OCI-LY3 (cell line): ENCODE measurements at regions not wholly inside any gene's neighbourhood (a gene's known extent, or its start where the extent isn't known, plus 50 kb on each side); places are given as distances from the start of the nearest gene placed in this dataset.

Experiments used
- H2AFZ ChIP-seq: fragments of 200-600, 300-600 bp; shearing (Covaris generic); 2 replicates; pipeline ENCODE4 v1.6.0; 2014; ENCODE audit warnings: antibody characterized with exemption, low read depth, low read length
- H3K27ac ChIP-seq: fragments of 200-600, 300-600 bp; sonication (generic); 2 replicates; pipeline ENCODE4 v1.5.1; 2014; ENCODE audit warnings: mild to moderate bottlenecking, low read length, moderate library complexity, mixed read lengths
- H3K27me3 ChIP-seq: fragments of 200-600, 300-600 bp; sonication (generic); 2 replicates; pipeline ENCODE4 v1.6.1; 2014; ENCODE audit warnings: low read depth, low read length, mixed read lengths
- H3K36me3 ChIP-seq: fragments of 200-600, 300-600 bp; sonication (generic); replicated peaks from 2 replicates; pipeline ENCODE3; 2014; ENCODE audit warnings: low read depth, low read length, mixed read lengths
- H3K4me1 ChIP-seq: fragments of 300-600, 200-600 bp; sonication (generic); 2 replicates; pipeline ENCODE4 v1.6.1; 2014; ENCODE audit warnings: low read length, mixed read lengths
- H3K4me2 ChIP-seq: fragments of 200-600, 300-600 bp; sonication (generic); 2 replicates; pipeline ENCODE4 v1.6.1; 2014; ENCODE audit warnings: low read length, mixed read lengths
- H3K4me3 ChIP-seq: fragments of 300-600, 200-600 bp; sonication (generic); 2 replicates; pipeline ENCODE4 v1.5.1; 2014; ENCODE audit warnings: antibody characterized with exemption, mild to moderate bottlenecking, low read length, moderate library complexity
- H3K79me2 ChIP-seq: fragments of 300-600, 200-600 bp; shearing (Covaris generic); 2 replicates; pipeline ENCODE4 v1.6.1; 2014; ENCODE audit warnings: mild to moderate bottlenecking, low read length, mixed read lengths
- H3K9ac ChIP-seq: fragments of 300-600, 200-600 bp; shearing (Covaris generic); 2 replicates; pipeline ENCODE4 v1.6.0; 2014; ENCODE audit warnings: mild to moderate bottlenecking, low read length, moderate library complexity
- H3K9me3 ChIP-seq: fragments of 200-600, 300-600 bp; shearing (Covaris generic); 2 replicates; pipeline ENCODE4 v1.6.1; 2014; ENCODE audit warnings: low read length, mixed read lengths; ENCODE audit not compliant: insufficient read depth
- H4K20me1 ChIP-seq: fragments of 200-600, 300-600 bp; sonication (generic); 2 replicates; pipeline ENCODE4 v1.6.1; 2016; ENCODE audit warnings: low read length, mixed read lengths; ENCODE audit not compliant: insufficient read depth
- EZH2phosphoT487 ChIP-seq: fragments of 200-600 bp; shearing (Covaris generic); IDR thresholded peaks from 2 replicates; pipeline ENCODE4 v1.6.1; 2018; ENCODE audit warnings: antibody characterized with exemption, mixed run types, low read depth
- TF ChIP-seq, protein P1 (sequence below): fragments of 200-600, 300-600 bp; sonication (generic); IDR thresholded peaks from 2 replicates; pipeline ENCODE4 v1.5.1; 2014; ENCODE audit warnings: antibody characterized with exemption, low read length, low read depth

DNA sequence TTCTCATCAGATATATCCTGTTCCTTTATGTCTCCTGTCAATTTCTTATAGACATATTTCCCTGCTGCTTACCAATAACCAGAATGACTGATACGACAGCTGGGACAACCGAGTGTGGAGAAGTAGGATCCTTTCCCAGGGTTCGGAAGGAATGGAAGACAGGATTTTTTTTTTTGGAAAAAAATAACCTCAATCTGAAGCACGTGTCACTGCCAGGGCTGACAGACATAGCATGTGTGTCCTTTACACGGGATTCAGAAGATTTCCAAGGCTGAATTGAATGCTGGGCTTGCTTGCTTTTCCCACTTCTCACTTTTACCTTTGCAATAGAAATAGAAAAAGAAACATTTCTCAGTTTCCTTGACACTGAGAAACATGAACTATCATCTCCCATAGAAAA lies 245.7 kb downstream of the GRIN2B start:
- Histone ChIP-seq H3K4me1 (no peaks in the 10 kb centered on the region), H4K20me1 (no peaks in the 10 kb centered on the region), H3K4me2 (no peak overlapping the region), H3K9me3 (no peaks in the 10 kb centered on the region), H2AFZ (no peak overlapping the region), H3K27ac (no peak overlapping the region), H3K79me2 (no peaks in the 10 kb centered on the region), H3K9ac (no peak overlapping the region), H3K4me3 (no peak overlapping the region), H3K36me3 (no peaks in the 10 kb centered on the region), H3K27me3 (peaks cover 28% of the 10 kb centered on the region)
- TF ChIP-seq, protein P1, sequence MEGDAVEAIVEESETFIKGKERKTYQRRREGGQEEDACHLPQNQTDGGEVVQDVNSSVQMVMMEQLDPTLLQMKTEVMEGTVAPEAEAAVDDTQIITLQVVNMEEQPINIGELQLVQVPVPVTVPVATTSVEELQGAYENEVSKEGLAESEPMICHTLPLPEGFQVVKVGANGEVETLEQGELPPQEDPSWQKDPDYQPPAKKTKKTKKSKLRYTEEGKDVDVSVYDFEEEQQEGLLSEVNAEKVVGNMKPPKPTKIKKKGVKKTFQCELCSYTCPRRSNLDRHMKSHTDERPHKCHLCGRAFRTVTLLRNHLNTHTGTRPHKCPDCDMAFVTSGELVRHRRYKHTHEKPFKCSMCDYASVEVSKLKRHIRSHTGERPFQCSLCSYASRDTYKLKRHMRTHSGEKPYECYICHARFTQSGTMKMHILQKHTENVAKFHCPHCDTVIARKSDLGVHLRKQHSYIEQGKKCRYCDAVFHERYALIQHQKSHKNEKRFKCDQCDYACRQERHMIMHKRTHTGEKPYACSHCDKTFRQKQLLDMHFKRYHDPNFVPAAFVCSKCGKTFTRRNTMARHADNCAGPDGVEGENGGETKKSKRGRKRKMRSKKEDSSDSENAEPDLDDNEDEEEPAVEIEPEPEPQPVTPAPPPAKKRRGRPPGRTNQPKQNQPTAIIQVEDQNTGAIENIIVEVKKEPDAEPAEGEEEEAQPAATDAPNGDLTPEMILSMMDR = no peak

DNA sequence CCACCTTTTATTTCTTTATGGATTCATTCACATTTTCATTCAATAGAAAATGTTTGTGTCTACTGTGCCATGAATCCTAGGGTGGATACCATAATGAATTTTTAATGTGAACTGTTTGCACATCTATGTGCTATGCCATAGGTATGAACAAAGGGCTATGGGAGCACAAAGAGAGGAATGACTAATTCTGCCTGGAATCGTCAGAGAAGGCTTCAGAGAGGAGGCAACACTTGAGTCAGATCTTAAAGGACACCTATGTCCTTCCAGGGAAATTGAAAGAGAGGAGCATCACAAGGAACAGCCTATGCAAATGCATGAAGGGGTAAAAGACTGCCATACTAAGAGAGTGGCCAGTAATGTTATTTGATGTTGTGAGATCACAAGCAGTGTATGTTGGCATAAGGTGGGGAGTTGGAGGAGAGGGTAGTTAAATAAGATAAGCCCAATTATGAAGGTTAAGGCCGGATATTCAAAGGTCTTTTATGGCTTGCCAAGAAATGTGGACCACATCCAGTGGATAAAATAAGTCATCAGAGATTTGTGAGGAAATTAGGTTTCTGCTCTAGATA lies 246.7 kb downstream of the GRIN2B start:
- no peak overlapping the region for H2AFZ ChIP-seq
- no peaks in the 10 kb centered on the region for H3K4me1 ChIP-seq
- H3K9me3 ChIP-seq = no peaks in the 10 kb centered on the region
- no peaks in the 10 kb centered on the region for H3K36me3 ChIP-seq
- H4K20me1 ChIP-seq = no peaks in the 10 kb centered on the region
- no peak overlapping the region for H3K4me3 ChIP-seq
- H3K9ac ChIP-seq = no peak overlapping the region
- peaks cover 27% of the 10 kb centered on the region for H3K27me3 ChIP-seq
- no peak overlapping the region for H3K4me2 ChIP-seq
- no peaks in the 10 kb centered on the region for H3K79me2 ChIP-seq
- no peak overlapping the region for H3K27ac ChIP-seq
- TF ChIP-seq, protein P1 = no peak
- no peak for TF ChIP-seq EZH2phosphoT487

DNA sequence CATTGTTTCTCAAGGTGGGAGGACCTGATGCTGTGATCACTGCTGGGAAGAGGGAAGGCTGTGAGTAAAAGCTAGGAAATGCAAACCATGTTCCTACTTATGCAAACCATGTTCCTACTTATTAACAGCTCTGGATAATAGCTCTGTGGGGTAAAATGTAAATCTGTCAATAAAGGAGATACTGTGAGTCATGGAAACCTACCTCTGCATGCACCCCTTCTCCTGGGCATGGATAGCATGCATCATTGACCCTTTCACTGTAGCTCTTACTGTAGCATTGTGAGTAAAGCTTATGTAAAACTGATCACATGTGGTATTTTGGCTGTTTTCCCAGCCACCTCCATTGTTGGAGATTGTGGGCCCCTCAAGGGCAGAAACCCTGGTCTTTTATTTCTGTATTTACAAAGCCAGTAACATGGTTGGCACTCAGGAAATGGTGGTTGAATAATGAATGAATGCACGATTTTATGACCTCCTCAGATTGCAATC lies 253.7 kb downstream of the GRIN2B start:
- Histone ChIP-seq H3K4me3 (no peak overlapping the region), H3K4me1 (no peaks in the 10 kb centered on the region), H3K27me3 (peaks cover 26% of the 10 kb centered on the region), H2AFZ (no peak overlapping the region), H3K4me2 (no peak overlapping the region), H3K79me2 (no peaks in the 10 kb centered on the region), H3K36me3 (no peaks in the 10 kb centered on the region), H3K27ac (no peak overlapping the region), H3K9ac (no peak overlapping the region), H4K20me1 (no peaks in the 10 kb centered on the region), H3K9me3 (no peaks in the 10 kb centered on the region)
- TF ChIP-seq, protein P1 = no peak
- TF ChIP-seq EZH2phosphoT487 = no peak

GRCh38 chr12:13725049-13725448 lies 256.4 kb downstream of the GRIN2B start:
- no peak overlapping the region for H3K4me2 ChIP-seq
- no peak overlapping the region for H3K27ac ChIP-seq
- no peak overlapping the region for H3K4me3 ChIP-seq
- no peaks in the 10 kb centered on the region for H4K20me1 ChIP-seq
- H3K9ac ChIP-seq = no peak overlapping the region
- no peaks in the 10 kb centered on the region for H3K79me2 ChIP-seq
- no peaks in the 10 kb centered on the region for H3K4me1 ChIP-seq
- H3K27me3 ChIP-seq = peaks cover 41% of the 10 kb centered on the region
- no peaks in the 10 kb centered on the region for H3K36me3 ChIP-seq
- H3K9me3 ChIP-seq = no peaks in the 10 kb centered on the region
- H2AFZ ChIP-seq = no peak overlapping the region
- no peak for TF ChIP-seq EZH2phosphoT487
- TF ChIP-seq, protein P1 = no peak
